H9 (cell line): ENCODE measurements at regions not wholly inside any gene's neighbourhood (a gene's known extent, or its start where the extent isn't known, plus 50 kb on each side); places are given as distances from the start of the nearest gene placed in this dataset.

Source experiments
- DNase-seq: peaks from one replicate; pipeline ENCODE4 v3.0.0-alpha.2; 2017
- H2AFZ ChIP-seq: one replicate; pipeline ENCODE4 v1.6.1; 2013; ENCODE audit warnings: mild to moderate bottlenecking, low read length, control low read depth, moderate library complexity
- H2AK5ac ChIP-seq: 2 replicates; pipeline ENCODE4 v1.6.1; 2013; ENCODE audit warnings: low read length, control low read depth, mixed read lengths; ENCODE audit not compliant: insufficient read length
- H2BK120ac ChIP-seq: one replicate; pipeline ENCODE4 v1.6.1; 2013; ENCODE audit warnings: low read depth, mild to moderate bottlenecking, low read length, control low read depth, inconsistent platforms; ENCODE audit not compliant: poor library complexity, severe bottlenecking
- H2BK12ac ChIP-seq: 2 replicates; pipeline ENCODE4 v1.6.1; 2013; ENCODE audit warnings: low read length, control low read depth, mixed read lengths, low read depth; ENCODE audit not compliant: insufficient read length
- H2BK15ac ChIP-seq: 2 replicates; pipeline ENCODE4 v1.6.1; 2013; ENCODE audit warnings: low read depth, low read length, control low read depth
- H2BK20ac ChIP-seq: one replicate; pipeline ENCODE4 v1.6.1; 2013; ENCODE audit warnings: low read depth, mild to moderate bottlenecking, low read length, control low read depth, inconsistent platforms; ENCODE audit not compliant: poor library complexity, severe bottlenecking
- H2BK5ac ChIP-seq: 2 replicates; pipeline ENCODE4 v1.6.1; 2013; ENCODE audit warnings: low read length, control low read depth, mixed read lengths; ENCODE audit not compliant: insufficient read length
- H3K14ac ChIP-seq: 2 replicates; pipeline ENCODE4 v1.6.1; 2013; ENCODE audit warnings: low read length, control low read depth; ENCODE audit not compliant: insufficient read depth
- H3K18ac ChIP-seq: 2 replicates; pipeline ENCODE4 v1.6.1; 2013; ENCODE audit warnings: low read depth, mild to moderate bottlenecking, mixed read lengths, low read length, control low read depth; ENCODE audit not compliant: insufficient read length
- H3K23ac ChIP-seq: 2 replicates; pipeline ENCODE4 v1.6.1; 2013; ENCODE audit warnings: low read length, control low read depth, mixed read lengths, low read depth; ENCODE audit not compliant: insufficient read length
- H3K23me2 ChIP-seq: 2 replicates; pipeline ENCODE4 v1.6.1; 2013; ENCODE audit warnings: low read depth, mild to moderate bottlenecking, mixed read lengths, low read length, control low read depth; ENCODE audit not compliant: insufficient read length, poor library complexity, severe bottlenecking
- H3K27ac ChIP-seq: 2 replicates; pipeline ENCODE4 v1.5.1; 2013; ENCODE audit warnings: low read length, control low read depth, mixed read lengths, low read depth; ENCODE audit not compliant: insufficient read length
- H3K27me3 ChIP-seq: 2 replicates; pipeline ENCODE4 v1.6.1; 2013; ENCODE audit warnings: low read length, control low read depth, inconsistent platforms; ENCODE audit not compliant: insufficient read depth
- H3K4ac ChIP-seq: 2 replicates; pipeline ENCODE4 v1.6.1; 2013; ENCODE audit warnings: low read depth, mild to moderate bottlenecking, control low read depth, inconsistent platforms, low read length, moderate library complexity
- H3K4me1 ChIP-seq: 2 replicates; pipeline ENCODE4 v1.6.1; 2013; ENCODE audit warnings: low read length, control low read depth, inconsistent platforms; ENCODE audit not compliant: insufficient read depth
- H3K4me2 ChIP-seq: 2 replicates; pipeline ENCODE4 v1.6.1; 2013; ENCODE audit warnings: low read length, control low read depth, mixed read lengths; ENCODE audit not compliant: insufficient read length, insufficient read depth
- H3K56ac ChIP-seq: 2 replicates; pipeline ENCODE4 v1.6.1; 2013; ENCODE audit warnings: low read depth, mild to moderate bottlenecking, mixed read lengths, low read length, control low read depth; ENCODE audit not compliant: insufficient read length
- H3K79me1 ChIP-seq: 2 replicates; pipeline ENCODE4 v1.6.1; 2013; ENCODE audit warnings: low read depth, mild to moderate bottlenecking, moderate library complexity, low read length, control low read depth, inconsistent platforms; ENCODE audit not compliant: insufficient read depth, poor library complexity, severe bottlenecking
- H3K79me2 ChIP-seq: 2 replicates; pipeline ENCODE4 v1.6.1; 2013; ENCODE audit warnings: low read length, control low read depth, inconsistent platforms; ENCODE audit not compliant: insufficient read depth
- H3K9ac ChIP-seq: 2 replicates; pipeline ENCODE4 v1.6.1; 2013; ENCODE audit warnings: low read length, control low read depth, mixed read lengths; ENCODE audit not compliant: insufficient read length; ENCODE audit errors: extremely low read depth
- H3K9me3 ChIP-seq: one replicate; pipeline ENCODE4 v1.6.1; 2013; ENCODE audit warnings: low read depth, low read length, inconsistent platforms; ENCODE audit not compliant: control insufficient read depth
- H3T11ph ChIP-seq: one replicate; pipeline ENCODE4 v1.6.1; 2013; ENCODE audit warnings: mild to moderate bottlenecking, low read length, control low read depth, inconsistent platforms
- H4K20me1 ChIP-seq: one replicate; pipeline ENCODE4 v1.6.1; 2013; ENCODE audit not compliant: control insufficient read depth, insufficient read length, insufficient read depth
- H4K5ac ChIP-seq: 2 replicates; pipeline ENCODE4 v1.6.1; 2013; ENCODE audit warnings: low read depth, mild to moderate bottlenecking, mixed read lengths, low read length, control low read depth; ENCODE audit not compliant: insufficient read length
- H4K8ac ChIP-seq: replicated peaks from 2 replicates; pipeline ENCODE4 v1.6.1; 2013; ENCODE audit warnings: low read length, control low read depth, mixed read lengths, low read depth; ENCODE audit not compliant: insufficient read length
- H4K91ac ChIP-seq: 2 replicates; pipeline ENCODE4 v1.6.1; 2013; ENCODE audit warnings: low read depth, mild to moderate bottlenecking, moderate library complexity, mixed read lengths, low read length, control low read depth; ENCODE audit not compliant: insufficient read length
- H3K27ac Mint-ChIP-seq, 3 experiments: 2 replicates in 2 of 3; 3 replicates in 1 of 3; pipeline ENCODE4 v1.8.0; 2020 to 2021; ENCODE audit warnings: mixed read lengths in 3 of 3, mild to moderate bottlenecking in 1 of 3, moderate library complexity in 1 of 3
- H3K27me3 Mint-ChIP-seq: 2 replicates; pipeline ENCODE4 v1.8.0; 2021; ENCODE audit warnings: low read depth, mild to moderate bottlenecking, moderate library complexity, mixed read lengths
- H3K36me3 Mint-ChIP-seq, 3 experiments: 2 replicates in 2 of 3; 3 replicates in 1 of 3; pipeline ENCODE4 v1.8.0; 2020 to 2021; ENCODE audit warnings: low read depth in 3 of 3, mixed read lengths in 3 of 3; ENCODE audit not compliant: insufficient read depth in 1 of 3
- H3K4me1 Mint-ChIP-seq, 2 experiments: 2 replicates each; pipeline ENCODE4 v1.8.0; 2020; ENCODE audit warnings: mixed read lengths in 2 of 2
- H3K4me3 Mint-ChIP-seq, 2 experiments: 2 replicates in 1 of 2; 3 replicates in 1 of 2; pipeline ENCODE4 v1.8.0; 2020 to 2021; ENCODE audit warnings: mild to moderate bottlenecking in 2 of 2, mixed read lengths in 2 of 2, moderate library complexity in 1 of 2
- H3K9me3 Mint-ChIP-seq, 2 experiments: 2 replicates in 1 of 2; 3 replicates in 1 of 2; pipeline ENCODE4 v1.8.0; 2020; ENCODE audit warnings: mild to moderate bottlenecking in 2 of 2, mixed read lengths in 2 of 2, moderate library complexity in 1 of 2
- CTCF ChIP-seq: fragments of 200-600 bp; sonication (generic); conservative IDR thresholded peaks from 3 replicates; pipeline ENCODE4 v1.8.0; 2021; ENCODE audit warnings: antibody characterized with exemption, mild to moderate bottlenecking
- WGBS: extraction: QIAGEN DNeasy Blood & Tissue Kit; methylation state at CpG from one replicate; pipeline ENCODE4 v1.1.7; 2013; ENCODE audit warnings: missing lambda C conversion rate, low lambda C conversion rate, mixed read lengths; ENCODE audit not compliant: insufficient read length; ENCODE audit errors: extremely low coverage; 5-methylcytosine and 5-hydroxymethylcytosine counted together

DNA sequence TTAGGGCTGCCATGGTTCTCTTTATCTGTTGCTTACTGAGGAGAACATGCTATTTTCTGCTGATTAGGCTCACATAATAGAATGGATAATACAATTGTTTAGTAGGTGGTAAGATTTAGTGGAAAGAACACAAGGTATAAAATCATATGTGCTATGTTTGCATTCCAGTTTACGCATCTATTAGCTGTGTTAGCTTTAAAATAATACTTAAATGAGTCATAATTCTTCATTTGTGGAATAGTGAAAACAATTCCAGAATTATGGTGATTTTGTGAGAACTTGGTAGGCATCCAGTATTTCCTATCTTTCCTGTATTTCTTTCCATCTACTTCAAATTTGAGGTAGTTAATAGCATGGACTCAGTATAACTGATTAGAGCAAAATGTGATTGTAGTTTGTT, 1585.5 kb upstream of the LRRTM3 start:
- no peak overlapping the region for H2AFZ ChIP-seq

More for the DNA sequence above, 1585.5 kb upstream of the LRRTM3 start:
- no peak overlapping the region for H3K9ac ChIP-seq
- no peaks in the 10 kb centered on the region for H3K79me1 ChIP-seq
- no peaks in the 10 kb centered on the region for H4K20me1 ChIP-seq
- no peak overlapping the region for H3K18ac ChIP-seq
- H4K91ac ChIP-seq, result no peak overlapping the region
- H4K5ac ChIP-seq, result no peak overlapping the region
- no peaks in the 10 kb centered on the region for H3K4me1 Mint-ChIP-seq
- H2BK5ac ChIP-seq, result no peak overlapping the region
- no peak overlapping the region for H3K27ac Mint-ChIP-seq
- H3K4me1 ChIP-seq, result no peaks in the 10 kb centered on the region
- H3K4me3 Mint-ChIP-seq, result no peak overlapping the region
- H3K27ac ChIP-seq, result no peak overlapping the region
- H2BK120ac ChIP-seq, result no peak overlapping the region
- no peak overlapping the region for H3K4ac ChIP-seq
- H3K56ac ChIP-seq, result no peak overlapping the region
- H3K9me3 Mint-ChIP-seq, result no peaks in the 10 kb centered on the region
- no peak overlapping the region for H3K4me2 ChIP-seq
- H3K27me3 ChIP-seq, result no peaks in the 10 kb centered on the region
- H2BK12ac ChIP-seq, result no peak overlapping the region
- no peak overlapping the region for H4K8ac ChIP-seq
- H2BK15ac ChIP-seq, result no peak overlapping the region
- WGBS, result no CpG with 5 or more reads among the region's 1 CpG
- no peaks in the 10 kb centered on the region for H3K79me2 ChIP-seq
- H3K23me2 ChIP-seq, result no peaks in the 10 kb centered on the region
- H3K23ac ChIP-seq, result no peak overlapping the region
- DNase-seq, result no peak
- H3K36me3 Mint-ChIP-seq, result no peaks in the 10 kb centered on the region
- no peak for TF ChIP-seq CTCF
- H3T11ph ChIP-seq, result no peak overlapping the region
- H2AK5ac ChIP-seq, result no peak overlapping the region
- no peak overlapping the region for H3K14ac ChIP-seq
- H2BK20ac ChIP-seq, result no peak overlapping the region
- H3K27me3 Mint-ChIP-seq, result no peaks in the 10 kb centered on the region
- no peaks in the 10 kb centered on the region for H3K9me3 ChIP-seq
